Stimulated activated naive CD8-positive, alpha-beta T cell treated with anti-CD3 and anti-CD28 coated beads, Interleukin-15, Interleukin-2, amounts not matched to agents 100 ng/mL and 50 ng/mL, for 24 hours (primary cell): ENCODE measurements at regions not wholly inside any gene's neighbourhood (a gene's known extent, or its start where the extent isn't known, plus 50 kb on each side); places are given as distances from the start of the nearest gene placed in this dataset.

Experiments used
- H3K27ac Mint-ChIP-seq: one replicate; pipeline ENCODE4 v1.8.0; 2021; ENCODE audit warnings: mild to moderate bottlenecking, mixed read lengths
- H3K27me3 Mint-ChIP-seq: one replicate; pipeline ENCODE4 v1.8.0; 2021; ENCODE audit warnings: mixed read lengths
- H3K36me3 Mint-ChIP-seq: one replicate; pipeline ENCODE4 v1.8.0; 2021; ENCODE audit warnings: low read depth, mixed read lengths
- H3K4me1 Mint-ChIP-seq: one replicate; pipeline ENCODE4 v1.8.0; 2021; ENCODE audit warnings: low read depth, mixed read lengths
- H3K4me3 Mint-ChIP-seq: one replicate; pipeline ENCODE4 v1.8.0; 2021; ENCODE audit warnings: mild to moderate bottlenecking, mixed read lengths
- H3K9me3 Mint-ChIP-seq: one replicate; pipeline ENCODE4 v1.8.0; 2021; ENCODE audit warnings: mixed read lengths

GRCh38 chr9:26483991-26484390, 408.6 kb downstream of the CAAP1 start:
- peaks cover 12% of the 10 kb centered on the region for H3K9me3 Mint-ChIP-seq
- no peaks in the 10 kb centered on the region for H3K27me3 Mint-ChIP-seq
- H3K27ac Mint-ChIP-seq: no peak overlapping the region
- H3K36me3 Mint-ChIP-seq: no peaks in the 10 kb centered on the region
- no peak overlapping the region for H3K4me3 Mint-ChIP-seq
- H3K4me1 Mint-ChIP-seq: no peaks in the 10 kb centered on the region

- Mint-ChIP-seq H3K4me1 (no peaks in the 10 kb centered on the region), H3K27me3 (no peaks in the 10 kb centered on the region), H3K9me3 (peaks cover 4% of the 10 kb centered on the region), H3K27ac (no peak overlapping the region), H3K4me3 (no peak overlapping the region), H3K36me3 (no peaks in the 10 kb centered on the region)
Observed at GRCh38 chr9:26477963-26478362, 414.6 kb downstream of the CAAP1 start.

- Mint-ChIP-seq H3K36me3 (no peaks in the 10 kb centered on the region), H3K9me3 (no peaks in the 10 kb centered on the region), H3K27ac (no peak overlapping the region), H3K4me1 (no peaks in the 10 kb centered on the region), H3K4me3 (no peak overlapping the region), H3K27me3 (no peaks in the 10 kb centered on the region)
Observed at GRCh38 chr9:26471261-26471660, 421.3 kb downstream of the CAAP1 start.

- no peak overlapping the region for H3K4me3 Mint-ChIP-seq
- no peaks in the 10 kb centered on the region for H3K27me3 Mint-ChIP-seq
- H3K27ac Mint-ChIP-seq: no peak overlapping the region
- no peaks in the 10 kb centered on the region for H3K9me3 Mint-ChIP-seq
- H3K4me1 Mint-ChIP-seq: no peaks in the 10 kb centered on the region
- no peaks in the 10 kb centered on the region for H3K36me3 Mint-ChIP-seq
Observed at GRCh38 chr9:26470284-26470683, 422.3 kb downstream of the CAAP1 start.

GRCh38 chr9:26463837-26464236, 428.8 kb downstream of the CAAP1 start:
- no peaks in the 10 kb centered on the region for H3K4me1 Mint-ChIP-seq
- H3K27ac Mint-ChIP-seq: no peak overlapping the region
- no peaks in the 10 kb centered on the region for H3K27me3 Mint-ChIP-seq
- H3K9me3 Mint-ChIP-seq: no peaks in the 10 kb centered on the region
- H3K4me3 Mint-ChIP-seq: no peak overlapping the region
- no peaks in the 10 kb centered on the region for H3K36me3 Mint-ChIP-seq

GRCh38 chr9:26462751-26463150, 429.9 kb downstream of the CAAP1 start:
- Mint-ChIP-seq H3K4me3 (no peak overlapping the region), H3K36me3 (no peaks in the 10 kb centered on the region), H3K27ac (no peak overlapping the region), H3K4me1 (no peaks in the 10 kb centered on the region), H3K9me3 (no peaks in the 10 kb centered on the region), H3K27me3 (no peaks in the 10 kb centered on the region)

GRCh38 chr9:26462213-26462612, 430.4 kb downstream of the CAAP1 start:
- H3K27me3 Mint-ChIP-seq: no peaks in the 10 kb centered on the region
- no peaks in the 10 kb centered on the region for H3K9me3 Mint-ChIP-seq
- no peak overlapping the region for H3K27ac Mint-ChIP-seq
- H3K36me3 Mint-ChIP-seq: no peaks in the 10 kb centered on the region
- no peak overlapping the region for H3K4me3 Mint-ChIP-seq
- no peaks in the 10 kb centered on the region for H3K4me1 Mint-ChIP-seq

- H3K36me3 Mint-ChIP-seq: no peaks in the 10 kb centered on the region
- no peaks in the 10 kb centered on the region for H3K4me1 Mint-ChIP-seq
- H3K9me3 Mint-ChIP-seq: no peaks in the 10 kb centered on the region
- no peak overlapping the region for H3K27ac Mint-ChIP-seq
- no peak overlapping the region for H3K4me3 Mint-ChIP-seq
- no peaks in the 10 kb centered on the region for H3K27me3 Mint-ChIP-seq
Observed at GRCh38 chr9:26460624-26461023, 432.0 kb downstream of the CAAP1 start.

GRCh38 chr9:26459959-26460358, 432.6 kb downstream of the CAAP1 start:
- no peaks in the 10 kb centered on the region for H3K4me1 Mint-ChIP-seq
- no peaks in the 10 kb centered on the region for H3K27me3 Mint-ChIP-seq
- no peak overlapping the region for H3K4me3 Mint-ChIP-seq
- H3K36me3 Mint-ChIP-seq: no peaks in the 10 kb centered on the region
- H3K27ac Mint-ChIP-seq: no peak overlapping the region
- no peaks in the 10 kb centered on the region for H3K9me3 Mint-ChIP-seq

- peaks cover 3% of the 10 kb centered on the region for H3K9me3 Mint-ChIP-seq
- H3K4me1 Mint-ChIP-seq: no peaks in the 10 kb centered on the region
- H3K27ac Mint-ChIP-seq: no peak overlapping the region
Observed at GRCh38 chr9:26458054-26458453, 434.5 kb downstream of the CAAP1 start.

GRCh38 chr9:26457151-26457550, 435.5 kb downstream of the CAAP1 start:
- Mint-ChIP-seq H3K27me3 (no peaks in the 10 kb centered on the region), H3K9me3 (peaks cover 3% of the 10 kb centered on the region), H3K4me1 (no peaks in the 10 kb centered on the region), H3K36me3 (no peaks in the 10 kb centered on the region), H3K4me3 (no peak overlapping the region), H3K27ac (no peak overlapping the region)

More at GRCh38 chr9:26458054-26458453, 434.5 kb downstream of the CAAP1 start:
- no peaks in the 10 kb centered on the region for H3K27me3 Mint-ChIP-seq
- H3K4me3 Mint-ChIP-seq: no peak overlapping the region
- no peaks in the 10 kb centered on the region for H3K36me3 Mint-ChIP-seq

- Mint-ChIP-seq H3K4me1 (no peaks in the 10 kb centered on the region), H3K4me3 (no peak overlapping the region), H3K27ac (no peak overlapping the region), H3K36me3 (no peaks in the 10 kb centered on the region), H3K9me3 (no peaks in the 10 kb centered on the region), H3K27me3 (no peaks in the 10 kb centered on the region)
Observed at GRCh38 chr9:26439061-26439624, 453.5 kb downstream of the CAAP1 start.

- Mint-ChIP-seq H3K27ac (no peak overlapping the region), H3K9me3 (no peaks in the 10 kb centered on the region), H3K36me3 (no peaks in the 10 kb centered on the region), H3K4me1 (no peaks in the 10 kb centered on the region), H3K27me3 (no peaks in the 10 kb centered on the region), H3K4me3 (no peak overlapping the region)
Observed at GRCh38 chr9:26437056-26437711, 455.4 kb downstream of the CAAP1 start.

- Mint-ChIP-seq H3K27ac (no peak overlapping the region), H3K27me3 (no peaks in the 10 kb centered on the region)
Observed at GRCh38 chr9:26426551-26427131, 466.0 kb downstream of the CAAP1 start.

GRCh38 chr9:26418480-26418879, 474.1 kb downstream of the CAAP1 start:
- Mint-ChIP-seq H3K36me3 (no peaks in the 10 kb centered on the region), H3K4me3 (no peak overlapping the region), H3K9me3 (peaks cover 6% of the 10 kb centered on the region), H3K4me1 (no peaks in the 10 kb centered on the region), H3K27me3 (no peaks in the 10 kb centered on the region), H3K27ac (no peak overlapping the region)

More at GRCh38 chr9:26426551-26427131, 466.0 kb downstream of the CAAP1 start:
- Mint-ChIP-seq H3K36me3 (no peaks in the 10 kb centered on the region), H3K9me3 (peaks cover 8% of the 10 kb centered on the region), H3K4me1 (no peaks in the 10 kb centered on the region), H3K4me3 (no peak overlapping the region)

- Mint-ChIP-seq H3K4me3 (no peak overlapping the region), H3K36me3 (no peaks in the 10 kb centered on the region), H3K27ac (no peak overlapping the region), H3K27me3 (no peaks in the 10 kb centered on the region), H3K9me3 (peaks cover 6% of the 10 kb centered on the region), H3K4me1 (no peaks in the 10 kb centered on the region)
Observed at GRCh38 chr9:26415528-26415927, 477.1 kb downstream of the CAAP1 start.
